HL-60 (cell line): ENCODE measurements at regions not wholly inside any gene's neighbourhood (a gene's known extent, or its start where the extent isn't known, plus 50 kb on each side); places are given as distances from the start of the nearest gene placed in this dataset.

ENCODE experiments used
- CTCF ChIP-seq: IDR thresholded peaks from one replicate; pipeline ENCODE4 v1.5.1; 2011; ENCODE audit warnings: low read length, control low read depth, inconsistent platforms; ENCODE audit not compliant: insufficient read depth
- POLR2AphosphoS5 ChIP-seq: IDR thresholded peaks from 2 replicates; pipeline ENCODE4 v1.6.1; 2012; ENCODE audit warnings: low read depth

GRCh38 chr3:72017935-72018334 lies 233.0 kb upstream of the PROK2 start:
- TF ChIP-seq CTCF (no peak), POLR2AphosphoS5 (no peak)
